ENCODE measurements at regions not wholly inside any gene's neighbourhood (a gene's known extent, or its start where the extent isn't known, plus 50 kb on each side); places are given as distances from the start of the nearest gene placed in this dataset.

- TF ChIP-seq JUNB (IDR thresholded peaks at IDR 0.05; ENCODE audit: unreplicated experiment) = no peak
- TF ChIP-seq CTCF (conservative IDR thresholded peaks at IDR 0.05; ENCODE audit: low read depth in 2 of 2) = no peak
- TF ChIP-seq REST (IDR thresholded peaks at IDR 0.05; ENCODE audit: unreplicated experiment) = no peak
- no peak for TF ChIP-seq ZNF331 (CRISPR knock-in tag; IDR thresholded peaks at IDR 0.05; ENCODE audit: low read depth)
- TF ChIP-seq EZH2phosphoT487 (IDR thresholded peaks at IDR 0.05; ENCODE audit: unreplicated experiment) = no peak
These were observed 620.6 kb downstream of the IRS1 start for GRCh38 chr2:226179010-226179409.
